ENCODE measurements at regions not wholly inside any gene's neighbourhood (a gene's known extent, or its start where the extent isn't known, plus 50 kb on each side); places are given as distances from the start of the nearest gene placed in this dataset.

DNA sequence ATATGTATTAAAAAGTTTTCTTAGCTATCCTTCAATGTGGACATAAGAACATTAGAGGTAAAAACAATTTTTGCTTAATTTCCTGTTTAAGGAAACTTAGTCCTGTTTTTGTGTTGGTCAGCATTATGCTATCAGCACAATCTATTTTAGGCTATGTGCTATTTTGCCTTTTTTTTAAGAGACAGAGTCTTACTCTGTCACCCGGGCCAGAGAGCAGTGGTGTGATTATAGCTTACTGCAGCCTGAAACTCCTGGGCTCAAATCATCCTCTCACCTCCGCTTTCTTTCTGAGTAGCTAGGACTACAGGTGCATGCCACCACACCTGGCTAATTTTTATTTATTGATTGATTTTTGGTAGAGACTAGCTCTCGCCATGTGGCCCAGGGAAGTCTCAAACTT is 199.1 kb upstream of the TMPRSS15 start:
- TF ChIP-seq POLR2A (IDR thresholded peaks at IDR 0.05; ENCODE audit: borderline replicate concordance, extremely low read depth, insufficient read depth, insufficient read length) (no peak), ZNF274 (IDR thresholded peaks at IDR 0.05; ENCODE audit: low read depth, low read length) (no peak), RAD21 (IDR thresholded peaks at IDR 0.05; ENCODE audit: low read depth) (no peak), CTCF (IDR thresholded peaks at IDR 0.05 in 2 of 3, conservative IDR thresholded peaks at IDR 0.05 in 1 of 3; ENCODE audit: borderline replicate concordance in 1 of 3, insufficient read depth in 1 of 3, low read depth in 2 of 3, low read length in 2 of 3) (no peak), FOSL1 (IDR thresholded peaks at IDR 0.05; ENCODE audit: low read depth) (no peak), EZH2 (IDR thresholded peaks at IDR 0.05) (no peak)
- TF ChIP-seq, protein P1, sequence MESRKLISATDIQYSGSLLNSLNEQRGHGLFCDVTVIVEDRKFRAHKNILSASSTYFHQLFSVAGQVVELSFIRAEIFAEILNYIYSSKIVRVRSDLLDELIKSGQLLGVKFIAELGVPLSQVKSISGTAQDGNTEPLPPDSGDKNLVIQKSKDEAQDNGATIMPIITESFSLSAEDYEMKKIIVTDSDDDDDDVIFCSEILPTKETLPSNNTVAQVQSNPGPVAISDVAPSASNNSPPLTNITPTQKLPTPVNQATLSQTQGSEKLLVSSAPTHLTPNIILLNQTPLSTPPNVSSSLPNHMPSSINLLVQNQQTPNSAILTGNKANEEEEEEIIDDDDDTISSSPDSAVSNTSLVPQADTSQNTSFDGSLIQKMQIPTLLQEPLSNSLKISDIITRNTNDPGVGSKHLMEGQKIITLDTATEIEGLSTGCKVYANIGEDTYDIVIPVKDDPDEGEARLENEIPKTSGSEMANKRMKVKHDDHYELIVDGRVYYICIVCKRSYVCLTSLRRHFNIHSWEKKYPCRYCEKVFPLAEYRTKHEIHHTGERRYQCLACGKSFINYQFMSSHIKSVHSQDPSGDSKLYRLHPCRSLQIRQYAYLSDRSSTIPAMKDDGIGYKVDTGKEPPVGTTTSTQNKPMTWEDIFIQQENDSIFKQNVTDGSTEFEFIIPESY (IDR thresholded peaks at IDR 0.05; ENCODE audit: extremely low read depth, insufficient replicate concordance, low read length), result no peak

Measured in HCT116 (cell line).